Mammary epithelial cell (primary cell): ENCODE measurements at regions not wholly inside any gene's neighbourhood (a gene's known extent, or its start where the extent isn't known, plus 50 kb on each side); places are given as distances from the start of the nearest gene placed in this dataset.

Experiments used
- CTCF ChIP-seq, 2 donors: IDR thresholded peaks in 1 of 2; conservative IDR thresholded peaks in 1 of 2; 2 replicates each; pipeline ENCODE4 v1.5.1; 2011 to 2012; ENCODE audit warnings: inconsistent platforms in 2 of 2, low read length in 2 of 2, mild to moderate bottlenecking in 2 of 2, control low read depth in 1 of 2, low read depth in 1 of 2; ENCODE audit not compliant: insufficient read depth in 1 of 2; ENCODE audit errors: extremely low read depth in 1 of 2
- EZH2 ChIP-seq: IDR thresholded peaks from 2 replicates; pipeline ENCODE4 v1.6.1; 2012; ENCODE audit warnings: low read length, inconsistent platforms, borderline replicate concordance

- no peak for TF ChIP-seq CTCF (conservative IDR thresholded peaks at IDR 0.05 in 1 of 2, IDR thresholded peaks at IDR 0.05 in 1 of 2; ENCODE audit: extremely low read depth in 1 of 2, insufficient read depth in 1 of 2, low read depth in 1 of 2, low read length in 2 of 2)
- no peak for TF ChIP-seq EZH2
Measured at GRCh38 chr12:63010698-63011097, 75.7 kb upstream of the PPM1H start.
